ENCODE measurements at regions not wholly inside any gene's neighbourhood (a gene's known extent, or its start where the extent isn't known, plus 50 kb on each side); places are given as distances from the start of the nearest gene placed in this dataset.
A peak's percentile ranks its signal among the peaks of the same experiment; 100 is the strongest.

DNA sequence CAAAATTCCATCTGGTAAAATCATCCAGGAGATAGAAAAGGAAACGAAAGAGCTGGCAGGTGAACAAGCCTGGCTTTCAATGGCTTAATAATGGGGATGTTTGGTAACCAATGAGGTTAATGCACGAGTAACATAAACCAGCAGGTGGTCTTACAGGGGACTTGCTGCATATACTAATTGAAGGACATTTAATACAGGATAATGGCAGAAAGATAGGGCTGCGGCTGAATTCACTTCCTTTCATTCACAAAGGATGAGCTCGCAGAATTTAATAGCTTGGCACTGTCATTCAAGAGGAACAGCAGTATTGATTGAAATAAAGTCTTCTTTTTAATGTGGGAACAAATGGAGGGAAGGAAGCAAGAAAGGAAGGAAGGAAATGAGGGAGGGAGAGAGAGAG, 156.3 kb upstream of the RAI2 start:
- peaks cover 19% of the 10 kb centered on the region for H3K27me3 ChIP-seq (ENCODE audit: control insufficient read depth, insufficient read depth, low read length)
- no peaks in the 10 kb centered on the region for H3K4me1 ChIP-seq (ENCODE audit: control insufficient read depth, insufficient read depth, low read length)
- 33% methylated on average over 1 of the region's 4 CpGs for WGBS (ENCODE audit: insufficient coverage)
- H3K36me3 ChIP-seq (ENCODE audit: control insufficient read depth, insufficient read depth, low read length), result no peaks in the 10 kb centered on the region
- no peak for DNase-seq
- no peak overlapping the region for H3K4me3 ChIP-seq (ENCODE audit: low read length)
- no peaks in the 10 kb centered on the region for H3K9me3 ChIP-seq (replicated peaks; ENCODE audit: control insufficient read depth, low read depth, low read length)
- no peak overlapping the region for H3K27ac ChIP-seq (ENCODE audit: low read length)

DNA sequence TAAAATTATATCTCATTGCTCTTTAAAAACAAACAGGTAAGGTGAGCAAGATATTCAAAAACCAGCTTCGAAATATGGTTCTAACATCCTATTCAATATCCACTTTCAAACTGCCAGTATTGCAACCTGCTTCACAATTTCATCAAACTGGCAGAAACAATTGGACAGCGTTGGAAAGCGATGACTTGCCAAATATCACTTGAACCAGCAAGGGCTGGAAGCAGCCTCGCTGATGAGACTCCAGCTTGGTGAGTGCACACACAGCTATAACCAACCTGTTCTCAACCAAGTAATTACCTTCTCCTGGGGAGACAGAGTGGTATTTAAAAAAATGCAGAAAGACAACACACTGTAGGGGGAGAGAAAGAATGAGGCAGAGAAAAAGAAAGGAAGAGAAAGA, 155.8 kb upstream of the RAI2 start:
- no peak overlapping the region for H3K4me3 ChIP-seq (ENCODE audit: low read length)
- no peaks in the 10 kb centered on the region for H3K36me3 ChIP-seq (ENCODE audit: control insufficient read depth, insufficient read depth, low read length)
- 80% methylated on average over 1 of the region's 4 CpGs for WGBS (ENCODE audit: insufficient coverage)
- no peak overlapping the region for H3K27ac ChIP-seq (ENCODE audit: low read length)
- H3K27me3 ChIP-seq (ENCODE audit: control insufficient read depth, insufficient read depth, low read length), result peaks cover 20% of the 10 kb centered on the region
- no peaks in the 10 kb centered on the region for H3K9me3 ChIP-seq (replicated peaks; ENCODE audit: control insufficient read depth, low read depth, low read length)
- H3K4me1 ChIP-seq (ENCODE audit: control insufficient read depth, insufficient read depth, low read length), result no peaks in the 10 kb centered on the region
- no peak for DNase-seq

DNA sequence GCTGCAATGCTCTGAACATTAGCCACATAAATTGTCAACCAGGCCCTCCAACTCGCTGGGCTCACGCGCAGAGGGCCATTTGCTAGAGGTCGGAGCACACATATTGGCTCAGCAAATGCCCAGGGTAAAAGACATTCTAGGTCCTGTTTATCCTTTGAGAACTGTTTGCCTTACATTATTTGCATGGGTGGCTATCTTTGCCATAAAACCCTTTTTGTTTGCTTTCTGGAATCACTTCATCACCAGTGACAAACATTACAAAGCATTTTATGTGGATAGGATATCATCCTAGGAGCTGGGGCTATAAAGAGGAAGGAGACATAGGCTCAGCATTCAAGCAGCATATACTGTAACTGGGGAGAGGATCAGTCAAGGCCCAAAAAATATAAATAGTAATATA, 149.2 kb upstream of the RAI2 start:
- 93% methylated on average over 4 of the region's 4 CpGs for WGBS (ENCODE audit: insufficient coverage)
- Histone ChIP-seq H3K4me3 (ENCODE audit: low read length) (no peak overlapping the region), H3K36me3 (ENCODE audit: control insufficient read depth, insufficient read depth, low read length) (no peaks in the 10 kb centered on the region), H3K4me1 (ENCODE audit: control insufficient read depth, insufficient read depth, low read length) (no peaks in the 10 kb centered on the region), H3K27ac (ENCODE audit: low read length) (no peak overlapping the region), H3K27me3 (ENCODE audit: control insufficient read depth, insufficient read depth, low read length) (peaks cover 23% of the 10 kb centered on the region), H3K9me3 (replicated peaks; ENCODE audit: control insufficient read depth, low read depth, low read length) (no peaks in the 10 kb centered on the region)
- DNase-seq, result no peak

DNA sequence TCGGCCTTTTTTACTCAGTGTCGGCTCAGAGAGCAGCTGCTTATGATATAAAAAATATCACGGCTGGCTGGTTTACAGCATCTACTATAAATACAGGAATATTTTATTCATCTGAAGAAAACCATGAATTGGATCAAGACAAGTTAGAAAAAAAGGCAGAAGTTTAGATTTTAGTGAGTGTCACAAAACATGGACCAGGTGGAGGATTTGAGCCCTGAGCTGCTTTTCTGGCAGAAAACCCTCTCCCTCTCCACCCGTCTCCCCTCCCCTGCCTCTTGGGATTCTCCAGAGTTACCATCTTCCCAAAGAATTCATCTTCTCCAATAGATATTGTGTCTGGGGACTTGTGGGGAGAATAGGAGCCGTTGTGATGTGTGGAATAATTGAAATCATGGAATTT, 142.8 kb upstream of the RAI2 start:
- peak; percentile 27 for DNase-seq
- no peak overlapping the region for H3K4me3 ChIP-seq (ENCODE audit: low read length)
- no peak overlapping the region for H3K27ac ChIP-seq (ENCODE audit: low read length)
- peaks cover 14% of the 10 kb centered on the region for H3K27me3 ChIP-seq (ENCODE audit: control insufficient read depth, insufficient read depth, low read length)
- H3K4me1 ChIP-seq (ENCODE audit: control insufficient read depth, insufficient read depth, low read length), result no peaks in the 10 kb centered on the region
- H3K9me3 ChIP-seq (replicated peaks; ENCODE audit: control insufficient read depth, low read depth, low read length), result no peaks in the 10 kb centered on the region
- WGBS (ENCODE audit: insufficient coverage), result 20% methylated on average over 1 of the region's 5 CpGs
- no peaks in the 10 kb centered on the region for H3K36me3 ChIP-seq (ENCODE audit: control insufficient read depth, insufficient read depth, low read length)

- Histone ChIP-seq H3K4me3 (ENCODE audit: low read length) (no peak overlapping the region), H3K27me3 (ENCODE audit: control insufficient read depth, insufficient read depth, low read length) (peaks cover 16% of the 10 kb centered on the region), H3K27ac (ENCODE audit: low read length) (no peak overlapping the region), H3K36me3 (ENCODE audit: control insufficient read depth, insufficient read depth, low read length) (no peaks in the 10 kb centered on the region), H3K4me1 (ENCODE audit: control insufficient read depth, insufficient read depth, low read length) (no peaks in the 10 kb centered on the region), H3K9me3 (replicated peaks; ENCODE audit: control insufficient read depth, low read depth, low read length) (no peaks in the 10 kb centered on the region)
- 60% methylated on average over 1 of the region's 3 CpGs for WGBS (ENCODE audit: insufficient coverage)
- DNase-seq, result peak; percentile 52
Observed at GRCh38 chrX:18002791-18003190, 141.7 kb upstream of the RAI2 start.

DNA sequence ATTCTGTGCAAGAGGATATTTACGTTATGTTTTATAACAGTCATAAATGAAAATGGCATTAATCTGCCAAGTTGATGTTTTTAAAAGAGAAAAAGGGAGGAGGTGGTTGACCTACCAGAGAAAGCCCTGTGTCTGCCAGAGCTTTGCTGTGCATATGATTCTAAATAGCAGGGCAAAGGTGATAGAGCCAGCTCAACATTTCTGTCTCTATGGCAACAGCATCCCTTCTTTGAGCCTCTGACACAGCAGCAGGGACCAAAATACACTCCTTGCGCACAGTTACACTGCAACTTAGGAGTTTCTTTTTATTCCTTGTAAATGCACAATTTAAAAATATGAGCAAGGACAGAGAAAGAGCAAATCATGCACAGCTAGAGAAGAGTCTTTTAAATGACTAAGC, 133.3 kb upstream of the RAI2 start:
- no CpG with 5 or more reads among the region's 2 CpGs for WGBS (ENCODE audit: insufficient coverage)
- no peak for DNase-seq

DNA sequence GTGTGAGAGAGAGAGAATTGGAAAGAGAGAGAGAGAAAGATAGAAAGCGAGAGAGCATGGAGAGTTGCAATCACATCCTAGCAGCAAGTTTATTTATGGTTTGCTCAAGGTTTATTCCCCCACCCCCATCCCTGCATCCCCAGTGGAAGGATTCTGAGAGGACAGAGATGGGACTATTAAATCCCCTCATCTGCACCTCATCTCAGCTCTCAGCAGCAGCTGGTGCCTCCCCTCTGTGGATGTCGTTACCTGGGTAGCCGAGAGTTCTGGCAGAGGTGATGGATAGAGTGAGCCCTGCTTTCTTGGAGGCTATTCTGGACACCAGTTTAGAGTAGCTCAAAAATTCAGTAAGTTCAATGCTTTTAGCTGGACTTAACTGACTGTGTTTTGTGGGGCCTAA, 132.0 kb upstream of the RAI2 start:
- H3K36me3 ChIP-seq (ENCODE audit: control insufficient read depth, insufficient read depth, low read length), result no peaks in the 10 kb centered on the region
- H3K9me3 ChIP-seq (replicated peaks; ENCODE audit: control insufficient read depth, low read depth, low read length), result no peaks in the 10 kb centered on the region
- no peak for DNase-seq
- H3K27ac ChIP-seq (ENCODE audit: low read length), result no peak overlapping the region
- no peak overlapping the region for H3K4me3 ChIP-seq (ENCODE audit: low read length)
- no peaks in the 10 kb centered on the region for H3K4me1 ChIP-seq (ENCODE audit: control insufficient read depth, insufficient read depth, low read length)
- whole genome bisulfite sequencing (ENCODE audit: insufficient coverage), result no CpG with 5 or more reads among the region's 3 CpGs
- H3K27me3 ChIP-seq (ENCODE audit: control insufficient read depth, insufficient read depth, low read length), result peaks cover 11% of the 10 kb centered on the region

More for the DNA sequence above, 133.3 kb upstream of the RAI2 start:
- Histone ChIP-seq H3K27ac (ENCODE audit: low read length) (no peak overlapping the region), H3K36me3 (ENCODE audit: control insufficient read depth, insufficient read depth, low read length) (no peaks in the 10 kb centered on the region), H3K27me3 (ENCODE audit: control insufficient read depth, insufficient read depth, low read length) (peaks cover 13% of the 10 kb centered on the region), H3K9me3 (replicated peaks; ENCODE audit: control insufficient read depth, low read depth, low read length) (no peaks in the 10 kb centered on the region), H3K4me3 (ENCODE audit: low read length) (no peak overlapping the region), H3K4me1 (ENCODE audit: control insufficient read depth, insufficient read depth, low read length) (no peaks in the 10 kb centered on the region)

GRCh38 chrX:17990532-17990931, 129.4 kb upstream of the RAI2 start:
- Histone ChIP-seq H3K27me3 (ENCODE audit: control insufficient read depth, insufficient read depth, low read length) (peaks cover 22% of the 10 kb centered on the region), H3K27ac (ENCODE audit: low read length) (no peak overlapping the region), H3K4me3 (ENCODE audit: low read length) (no peak overlapping the region), H3K36me3 (ENCODE audit: control insufficient read depth, insufficient read depth, low read length) (no peaks in the 10 kb centered on the region), H3K9me3 (replicated peaks; ENCODE audit: control insufficient read depth, low read depth, low read length) (no peaks in the 10 kb centered on the region), H3K4me1 (ENCODE audit: control insufficient read depth, insufficient read depth, low read length) (no peaks in the 10 kb centered on the region)
- no peak for DNase-seq
- no CpG with 5 or more reads among the region's 1 CpG for WGBS (ENCODE audit: insufficient coverage)

DNA sequence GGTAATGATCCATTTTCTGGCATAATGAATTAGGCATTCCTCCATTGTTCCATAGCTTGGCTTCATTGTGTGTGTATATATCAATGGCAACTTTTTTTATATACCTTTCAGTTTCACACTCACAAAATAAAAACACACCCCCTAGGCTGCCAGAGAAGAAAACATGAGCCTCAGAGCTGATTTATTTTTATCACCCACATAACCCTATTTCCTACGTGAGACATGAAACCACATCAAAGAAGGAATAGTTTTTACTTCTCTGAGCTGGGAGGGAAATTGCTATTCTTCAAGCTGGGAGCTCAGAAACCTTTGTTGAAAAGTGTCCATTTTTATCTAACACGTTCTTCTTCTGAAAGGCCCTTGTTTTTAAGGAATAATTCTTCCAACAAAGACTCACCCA, 126.7 kb upstream of the RAI2 start:
- Histone ChIP-seq H3K4me1 (ENCODE audit: control insufficient read depth, insufficient read depth, low read length) (no peaks in the 10 kb centered on the region), H3K27me3 (ENCODE audit: control insufficient read depth, insufficient read depth, low read length) (peaks cover 29% of the 10 kb centered on the region), H3K9me3 (replicated peaks; ENCODE audit: control insufficient read depth, low read depth, low read length) (no peaks in the 10 kb centered on the region), H3K4me3 (ENCODE audit: low read length) (no peak overlapping the region), H3K27ac (ENCODE audit: low read length) (no peak overlapping the region), H3K36me3 (ENCODE audit: control insufficient read depth, insufficient read depth, low read length) (no peaks in the 10 kb centered on the region)
- WGBS (ENCODE audit: insufficient coverage), result no CpG with 5 or more reads among the region's 2 CpGs
- DNase-seq, result no peak

- H3K36me3 ChIP-seq (ENCODE audit: control insufficient read depth, insufficient read depth, low read length), result no peaks in the 10 kb centered on the region
- H3K4me1 ChIP-seq (ENCODE audit: control insufficient read depth, insufficient read depth, low read length), result no peaks in the 10 kb centered on the region
- no peaks in the 10 kb centered on the region for H3K9me3 ChIP-seq (replicated peaks; ENCODE audit: control insufficient read depth, low read depth, low read length)
- no peak overlapping the region for H3K4me3 ChIP-seq (ENCODE audit: low read length)
- H3K27me3 ChIP-seq (ENCODE audit: control insufficient read depth, insufficient read depth, low read length), result peaks cover 29% of the 10 kb centered on the region
- 33% methylated on average over 2 of the region's 3 CpGs for WGBS (ENCODE audit: insufficient coverage)
- no peak for DNase-seq
- no peak overlapping the region for H3K27ac ChIP-seq (ENCODE audit: low read length)
Observed at GRCh38 chrX:17986977-17987376, 125.9 kb upstream of the RAI2 start.

GRCh38 chrX:17986440-17986839, 125.3 kb upstream of the RAI2 start:
- no peak overlapping the region for H3K4me3 ChIP-seq (ENCODE audit: low read length)
- H3K27ac ChIP-seq (ENCODE audit: low read length), result no peak overlapping the region
- H3K9me3 ChIP-seq (replicated peaks; ENCODE audit: control insufficient read depth, low read depth, low read length), result no peaks in the 10 kb centered on the region
- no peak for DNase-seq
- H3K4me1 ChIP-seq (ENCODE audit: control insufficient read depth, insufficient read depth, low read length), result no peaks in the 10 kb centered on the region
- peaks cover 29% of the 10 kb centered on the region for H3K27me3 ChIP-seq (ENCODE audit: control insufficient read depth, insufficient read depth, low read length)
- 86% methylated on average over 3 of the region's 5 CpGs for WGBS (ENCODE audit: insufficient coverage)
- H3K36me3 ChIP-seq (ENCODE audit: control insufficient read depth, insufficient read depth, low read length), result no peaks in the 10 kb centered on the region
